HG02840 (cell line): ENCODE measurements at regions not wholly inside any gene's neighbourhood (a gene's known extent, or its start where the extent isn't known, plus 50 kb on each side); places are given as distances from the start of the nearest gene placed in this dataset.
"Not testable (repeated sequence)": the region's sequence is repeated elsewhere in the genome, so short reads cannot be mapped to it uniquely, and the experiment has no call there.

Source experiments
- ATAC-seq: cut with Tn5 transposase; IDR thresholded peaks from one replicate; pipeline ENCODE4 v1.9.1; 2021; ENCODE audit warnings: mild to moderate bottlenecking, moderate library complexity, moderate number of reproducible peaks; ENCODE audit not compliant: unreplicated experiment, low FRiP score

DNA sequence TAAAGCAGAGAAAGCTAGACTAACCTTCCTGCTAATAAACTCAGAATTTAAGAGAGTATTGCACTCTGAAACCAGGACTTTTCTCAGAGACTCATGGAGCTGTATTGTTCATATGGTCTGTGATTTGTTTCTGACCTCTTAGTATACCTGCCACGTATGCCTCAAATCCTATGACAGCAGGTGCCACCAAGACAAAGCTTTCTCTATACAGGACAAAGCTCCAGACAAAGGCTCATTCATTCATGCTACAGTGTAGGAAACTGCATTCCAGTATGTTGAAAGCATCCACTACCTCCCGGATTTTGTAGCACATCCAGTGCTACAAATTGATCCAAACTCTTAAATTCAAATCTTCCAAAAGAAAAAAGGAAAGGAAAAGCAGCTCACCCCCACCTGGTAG, 178.3 kb downstream of the CHIC2 start:
- ATAC-seq, result no peak

DNA sequence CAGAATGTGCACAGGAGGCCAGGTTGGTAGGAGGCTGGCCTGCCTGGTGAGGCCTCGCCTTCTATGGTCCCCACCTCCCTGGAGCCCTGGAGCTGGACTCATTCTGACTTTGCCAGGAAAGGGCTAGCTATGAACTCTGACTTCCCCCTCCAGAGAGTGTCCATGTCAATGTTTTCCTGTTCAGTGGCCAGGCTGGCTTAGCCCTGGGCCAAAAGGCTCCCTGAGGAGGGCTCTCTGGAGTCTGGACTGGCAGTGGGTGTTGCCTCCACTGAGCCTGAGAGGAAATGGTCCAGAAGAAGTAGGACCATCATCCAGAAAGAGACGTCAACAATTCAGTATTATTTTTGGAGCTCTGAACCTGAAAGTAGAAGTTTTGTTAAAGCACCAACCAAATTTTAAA, 178.7 kb downstream of the CHIC2 start:
- ATAC-seq, result no peak

DNA sequence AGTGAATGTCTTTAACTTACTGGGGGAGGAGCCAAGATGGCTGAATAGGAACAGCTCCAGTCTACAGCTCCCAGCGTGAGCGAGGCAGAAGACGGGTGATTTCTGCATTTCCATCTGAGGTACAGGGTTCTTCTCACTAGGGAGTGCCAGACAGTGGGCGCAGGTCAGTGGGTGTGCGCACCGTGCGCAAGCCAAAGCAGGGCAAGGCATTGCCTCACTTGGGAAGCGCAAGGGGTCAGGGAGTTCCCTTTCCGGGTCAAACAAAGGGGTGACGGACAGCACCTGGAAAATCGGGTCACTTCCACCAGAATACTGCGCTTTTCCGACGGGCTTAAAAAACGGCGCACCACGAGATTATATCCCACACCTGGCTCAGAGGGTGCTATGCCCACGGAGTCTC, 187.3 kb downstream of the CHIC2 start:
- ATAC-seq, result not testable (repeated sequence)

DNA sequence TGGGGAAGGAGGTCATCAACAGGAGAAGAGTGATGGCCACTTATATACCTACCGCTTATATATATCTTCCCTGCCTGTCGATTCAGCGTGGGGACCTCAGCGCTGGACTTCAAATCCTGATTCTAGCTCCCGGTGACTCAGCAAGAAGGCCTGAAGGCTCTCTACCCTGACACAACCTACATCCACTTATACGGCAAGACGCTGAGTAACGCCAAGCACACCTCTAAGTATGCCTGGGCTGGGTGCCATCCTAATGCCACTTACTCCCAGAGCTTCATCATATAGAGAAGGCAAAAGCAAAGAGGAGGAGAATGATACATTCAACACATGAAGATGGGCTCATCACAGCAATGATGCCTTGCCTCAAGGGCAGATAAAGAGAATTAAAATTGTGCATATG, 198.3 kb downstream of the CHIC2 start:
- no peak for ATAC-seq

- no peak for ATAC-seq
Measured at GRCh38 chr4:53865054-53865453, 199.4 kb downstream of the CHIC2 start.

- no peak for ATAC-seq
Measured at GRCh38 chr4:53863736-53864365, 200.6 kb downstream of the CHIC2 start.

- no peak for ATAC-seq
Measured at GRCh38 chr4:53863158-53863557, 201.2 kb downstream of the CHIC2 start.

DNA sequence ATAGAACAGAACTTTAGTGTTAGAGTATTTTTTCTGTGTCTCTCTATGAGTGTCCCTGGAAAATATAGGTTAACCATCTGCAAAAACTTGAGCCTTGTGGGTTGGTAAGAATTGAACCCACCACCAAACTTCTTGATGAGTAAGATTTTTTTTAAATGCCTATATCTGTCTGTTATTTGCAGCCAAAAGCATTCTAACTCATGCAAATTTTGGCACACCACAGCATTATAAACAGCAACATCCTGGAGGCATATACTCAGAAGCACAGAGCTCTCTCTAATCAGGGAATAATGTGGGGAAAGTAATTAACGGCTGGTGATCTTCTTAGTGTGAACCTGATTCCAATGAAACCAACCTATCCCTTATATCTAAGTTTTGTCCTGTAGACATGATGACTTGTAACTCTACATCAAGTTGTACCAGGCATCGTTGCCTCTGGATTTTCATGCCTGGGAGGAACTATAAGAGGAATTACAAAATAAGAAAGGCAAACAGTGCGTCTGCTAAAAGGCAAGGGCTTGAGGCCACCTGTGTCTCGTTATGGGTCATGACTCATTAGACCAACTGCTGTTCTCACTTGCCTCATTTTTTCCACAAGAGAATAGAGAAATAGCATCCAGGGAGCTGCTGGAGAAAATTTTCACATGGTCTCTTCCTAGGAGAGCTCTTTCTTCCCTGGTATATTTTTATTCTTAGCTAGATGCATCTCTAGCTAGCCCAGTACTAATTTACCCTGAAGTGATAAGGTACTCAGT, 202.4 kb downstream of the CHIC2 start:
- ATAC-seq, result no peak

DNA sequence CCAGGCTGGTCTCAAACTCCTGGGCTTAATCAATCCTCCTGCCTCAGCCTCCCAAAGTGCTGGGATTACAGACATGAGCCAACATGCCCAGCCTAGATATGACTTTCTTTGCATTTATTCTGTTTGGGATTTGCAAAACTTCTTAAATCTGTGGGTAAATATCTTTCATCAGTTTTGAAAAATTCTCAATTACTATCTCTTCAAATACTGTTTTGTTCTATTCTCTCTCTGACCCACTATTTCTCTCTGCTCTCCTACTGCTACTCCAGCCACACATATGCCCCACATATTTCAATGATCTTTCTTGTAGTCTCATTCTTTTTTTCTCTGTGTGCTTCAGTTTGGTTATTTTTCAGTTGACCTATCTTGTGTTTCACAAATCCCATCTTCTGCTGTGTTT, 205.1 kb downstream of the CHIC2 start:
- no peak for ATAC-seq

DNA sequence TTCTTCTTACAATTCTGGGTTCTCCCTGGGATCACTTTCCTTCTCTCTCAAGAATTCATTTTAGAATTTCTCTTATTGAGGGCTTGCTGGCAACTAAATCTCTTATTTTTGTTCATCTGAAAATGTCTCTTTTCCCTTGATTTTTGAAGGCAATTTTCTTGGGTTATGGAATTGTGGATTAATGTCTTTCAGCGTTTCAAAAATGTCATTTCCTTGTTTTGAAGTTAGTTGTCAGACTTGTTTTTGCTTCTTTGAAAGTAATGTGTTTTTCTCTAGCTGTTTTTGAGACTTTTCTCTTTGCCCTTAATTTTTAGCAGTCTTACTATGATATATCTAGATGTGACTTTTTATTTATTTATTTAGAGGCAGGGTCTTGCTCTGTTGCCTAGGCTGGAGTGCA, 205.7 kb downstream of the CHIC2 start:
- no peak for ATAC-seq

DNA sequence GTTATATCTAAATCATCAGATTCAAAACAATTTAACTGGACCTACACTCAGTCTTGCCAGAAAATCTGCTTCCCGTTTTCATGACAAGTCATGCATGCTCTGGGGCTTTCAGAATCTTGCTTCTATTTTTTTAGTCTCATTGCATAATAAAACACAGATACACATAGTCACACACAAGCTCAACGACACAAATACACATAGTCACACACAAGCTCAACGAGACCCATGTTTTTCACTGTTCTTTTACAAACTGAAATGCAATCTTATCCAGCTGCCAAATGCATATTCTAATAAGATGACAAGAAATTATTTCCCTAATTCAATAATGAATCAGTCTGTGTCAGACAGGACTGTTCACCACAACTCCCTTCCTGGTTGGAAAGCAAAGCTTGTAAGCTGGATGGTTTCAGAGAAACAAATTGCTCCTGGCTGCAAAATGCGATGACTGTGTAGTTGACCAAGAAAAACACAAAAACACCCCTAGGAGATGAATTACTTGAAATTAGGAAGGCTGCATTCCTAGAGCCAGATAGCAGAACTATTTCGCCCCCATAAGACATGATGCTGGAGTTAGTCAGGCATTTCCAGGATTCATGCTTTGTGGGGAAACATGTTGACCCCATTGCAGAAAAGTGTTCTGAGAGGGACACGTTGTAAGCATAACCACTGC, 208.7 kb downstream of the CHIC2 start:
- ATAC-seq, result no peak

DNA sequence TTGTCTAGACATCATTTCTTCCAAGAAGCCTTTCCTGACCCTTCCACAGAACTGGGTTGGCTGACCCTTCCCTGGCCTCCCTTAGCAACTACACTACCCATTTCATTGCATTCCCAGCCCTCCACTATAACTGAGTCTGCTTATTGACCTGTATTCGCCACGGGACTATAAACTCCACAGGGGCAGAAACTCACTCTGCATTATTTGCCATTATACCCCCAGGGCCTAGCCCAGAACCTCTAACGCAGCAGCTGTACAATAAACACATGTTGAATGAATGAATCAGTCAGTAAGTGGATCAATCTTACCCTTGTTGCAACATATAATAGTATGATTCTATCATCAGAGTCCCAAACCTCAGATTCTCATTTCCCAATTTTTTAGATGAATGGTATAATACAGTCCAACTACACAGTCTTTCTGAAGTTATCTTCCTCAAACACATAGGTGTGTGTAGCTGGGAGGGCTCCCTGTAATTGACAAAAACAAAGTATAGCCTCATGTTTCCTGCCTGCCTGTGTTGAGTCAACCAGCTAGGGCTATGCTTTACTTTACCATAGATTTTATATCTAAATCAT, 209.3 kb downstream of the CHIC2 start:
- no peak for ATAC-seq

DNA sequence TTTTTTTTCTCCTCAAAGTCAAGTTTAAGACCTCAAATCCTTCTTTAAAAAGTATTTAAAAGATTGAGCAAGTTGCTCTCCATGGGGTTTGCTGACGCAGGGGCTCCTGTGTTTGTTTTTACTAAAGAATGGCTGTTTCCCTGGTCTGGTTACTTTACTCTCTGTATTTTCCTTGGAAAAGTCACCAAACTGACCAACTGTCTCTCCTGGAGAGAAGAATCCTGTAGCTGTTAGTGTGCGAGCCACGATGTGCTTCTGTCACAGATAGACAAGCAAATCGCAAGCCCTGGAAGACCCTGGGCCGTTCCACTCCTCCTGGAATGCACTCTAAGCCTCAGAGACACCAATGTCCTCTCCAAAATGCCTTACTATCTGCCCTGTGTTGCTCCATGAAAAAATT, 212.1 kb downstream of the CHIC2 start:
- ATAC-seq, result no peak

GRCh38 chr4:53847965-53848364, 216.4 kb downstream of the CHIC2 start:
- no peak for ATAC-seq

- no peak for ATAC-seq
Measured at GRCh38 chr4:53844551-53844950, 219.9 kb downstream of the CHIC2 start.

GRCh38 chr4:53844133-53844532, 220.3 kb downstream of the CHIC2 start:
- no peak for ATAC-seq

- ATAC-seq, result no peak
Measured at GRCh38 chr4:53841711-53842110, 222.7 kb downstream of the CHIC2 start.

DNA sequence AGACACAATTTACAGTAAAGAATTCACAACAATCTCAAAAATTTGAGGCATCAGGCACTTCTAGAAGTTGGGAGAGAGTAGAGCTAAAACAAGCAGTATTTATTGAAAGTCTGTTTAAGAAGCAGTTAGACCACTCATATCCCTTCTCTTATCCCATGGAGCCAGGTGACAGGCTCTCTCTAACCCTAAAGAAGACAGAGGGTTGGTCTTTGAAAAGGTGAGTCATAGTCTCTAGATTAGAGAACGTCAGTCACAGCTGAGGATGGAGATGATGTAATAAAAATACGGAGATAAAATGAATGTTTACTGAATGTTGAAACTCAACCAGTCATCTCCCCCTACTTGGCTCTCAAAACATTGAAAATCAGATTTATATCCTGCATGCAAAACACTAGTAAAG, 223.8 kb downstream of the CHIC2 start:
- ATAC-seq, result no peak

GRCh38 chr4:53833302-53834003, 231.0 kb downstream of the CHIC2 start:
- ATAC-seq, result not testable (repeated sequence)

DNA sequence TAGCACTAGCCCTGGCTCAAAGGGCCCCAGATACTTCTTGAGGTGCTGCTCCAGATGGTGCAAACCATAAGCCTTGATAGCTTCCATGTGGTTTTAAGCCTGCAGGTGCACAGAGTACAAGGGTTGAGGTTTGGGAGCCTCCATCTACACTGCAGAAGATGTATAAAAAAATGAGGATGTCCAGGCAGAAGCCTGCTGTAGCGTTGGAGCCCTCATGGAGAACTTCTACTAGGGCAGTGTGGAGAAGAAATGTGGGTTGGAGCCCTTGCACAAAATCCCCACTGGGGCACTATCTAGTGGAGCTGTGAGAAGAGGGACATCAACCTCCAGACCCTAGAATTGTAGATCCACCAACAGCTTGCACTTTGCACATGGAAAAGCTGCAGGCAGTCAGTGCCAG, 231.9 kb downstream of the CHIC2 start:
- ATAC-seq, result no peak

DNA sequence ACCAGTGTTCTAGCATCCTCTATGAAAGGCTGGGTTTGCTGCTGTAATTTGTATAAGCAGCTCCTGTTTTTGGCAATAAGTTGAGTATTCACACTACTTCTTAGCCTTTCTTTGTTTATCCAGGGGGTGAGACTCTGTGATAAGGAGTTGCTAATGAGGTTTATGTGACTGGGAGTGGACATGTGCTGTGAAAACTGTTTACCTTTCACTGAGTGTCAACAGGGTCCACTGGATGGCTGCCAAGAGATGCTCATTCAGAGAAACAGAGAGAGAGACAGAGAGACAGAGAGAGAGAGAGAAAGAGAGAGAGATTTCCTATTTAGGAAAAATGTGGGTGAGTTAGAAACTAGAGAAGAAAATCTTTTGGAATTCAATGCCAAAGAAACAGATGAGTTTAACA, 233.9 kb downstream of the CHIC2 start:
- no peak for ATAC-seq
